HEK293 (cell line): ENCODE measurements at regions not wholly inside any gene's neighbourhood (a gene's known extent, or its start where the extent isn't known, plus 50 kb on each side); places are given as distances from the start of the nearest gene placed in this dataset.

Experiments
- CTCF ChIA-PET: fragments of 350-600 bp; formaldehyde crosslinking; extraction: SDS; loops from one replicate; lab custom pipeline; 2021; ENCODE audit warnings: antibody characterized with exemption; lab: Yijun Ruan, JAX
- POLR2A ChIA-PET: fragments of 300-600 bp; formaldehyde crosslinking; extraction: SDS; loops from one replicate; lab custom pipeline; 2020; ENCODE audit warnings: antibody characterized with exemption, inconsistent platforms; lab: Yijun Ruan, JAX
- H3K27ac ChIP-seq: fragments of 200-500 bp; sonication (Bioruptor generic); 2 replicates; pipeline ENCODE4 v1.5.1; 2014; ENCODE audit warnings: low read depth, low read length, control low read depth, inconsistent platforms; ENCODE audit errors: extremely low read depth
- H3K36me3 ChIP-seq, 2 experiments: fragments of 200-500 bp in 1 of 2; sonication (Bioruptor generic) in 1 of 2; 1 replicate in 1 of 2; 2 replicates in 1 of 2; pipeline ENCODE4 v1.5.1; 2014 to 2017; ENCODE audit warnings: inconsistent platforms in 2 of 2, low read length in 2 of 2; ENCODE audit not compliant: control insufficient read depth in 2 of 2, insufficient read depth in 1 of 2
- H3K4me1 ChIP-seq: fragments of 200-500 bp; sonication (Bioruptor generic); 2 replicates; pipeline ENCODE4 v1.5.1; 2014; ENCODE audit warnings: mild to moderate bottlenecking, low read length, inconsistent platforms; ENCODE audit not compliant: control insufficient read depth, insufficient read depth
- H3K4me3 ChIP-seq: 2 replicates; pipeline ENCODE4 v1.5.1; 2011; ENCODE audit warnings: low read depth, mild to moderate bottlenecking, control low read depth, low read length, moderate library complexity
- H3K9me3 ChIP-seq: fragments of 200-500 bp; sonication (Bioruptor generic); 2 replicates; pipeline ENCODE4 v1.5.1; 2014; ENCODE audit warnings: low read depth, low read length, inconsistent platforms; ENCODE audit not compliant: control insufficient read depth, insufficient read depth
- ATF2 ChIP-seq: fragments of 450-650 bp; formaldehyde crosslinking; IDR thresholded peaks from 2 replicates; pipeline ENCODE4 v1.5.1; 2016; ENCODE audit warnings: missing biosample characterization, missing genetic modification characterization, low read depth
- EGR2 ChIP-seq: fragments of 450-650 bp; formaldehyde crosslinking; IDR thresholded peaks from 2 replicates; pipeline ENCODE4 v1.5.1; 2016; ENCODE audit warnings: low read depth, missing biosample characterization, missing genetic modification characterization
- INSM2 ChIP-seq: fragments of 450-650 bp; formaldehyde crosslinking; IDR thresholded peaks from 2 replicates; pipeline ENCODE4 v1.5.1; 2016; ENCODE audit warnings: missing biosample characterization, missing genetic modification characterization
- OSR2 ChIP-seq: fragments of 450-650 bp; formaldehyde crosslinking; IDR thresholded peaks from 2 replicates; pipeline ENCODE4 v1.5.1; 2016; ENCODE audit warnings: missing biosample characterization, missing genetic modification characterization
- PRDM1 ChIP-seq: fragments of 450-650 bp; formaldehyde crosslinking; IDR thresholded peaks from 2 replicates; pipeline ENCODE4; 2016; ENCODE audit warnings: missing biosample characterization, missing genetic modification characterization
- TSHZ1 ChIP-seq: fragments of 450-650 bp; formaldehyde crosslinking; IDR thresholded peaks from 2 replicates; pipeline ENCODE4 v1.5.1; 2016; ENCODE audit warnings: missing biosample characterization, missing genetic modification characterization, borderline replicate concordance
- ZBTB20 ChIP-seq: fragments of 450-650 bp; formaldehyde crosslinking; IDR thresholded peaks from 2 replicates; pipeline ENCODE4 v1.5.1; 2016; ENCODE audit warnings: missing biosample characterization, missing genetic modification characterization
- ZFP69B ChIP-seq: fragments of 450-650 bp; formaldehyde crosslinking; IDR thresholded peaks from 2 replicates; pipeline ENCODE4 v1.5.1; 2016; ENCODE audit warnings: missing biosample characterization, missing genetic modification characterization
- ZNF16 ChIP-seq: fragments of 450-650 bp; formaldehyde crosslinking; IDR thresholded peaks from 2 replicates; pipeline ENCODE4 v1.5.1; 2016; ENCODE audit warnings: low read depth, missing biosample characterization, missing genetic modification characterization
- ZNF174 ChIP-seq: fragments of 450-650 bp; formaldehyde crosslinking; IDR thresholded peaks from 2 replicates; pipeline ENCODE4 v1.5.0; 2017; ENCODE audit warnings: missing biosample characterization, mild to moderate bottlenecking, missing genetic modification characterization
- ZNF19 ChIP-seq: fragments of 450-650 bp; formaldehyde crosslinking; IDR thresholded peaks from 2 replicates; pipeline ENCODE4; 2016; ENCODE audit warnings: missing biosample characterization, missing genetic modification characterization, low read depth
- ZNF223 ChIP-seq: fragments of 450-650 bp; formaldehyde crosslinking; IDR thresholded peaks from 2 replicates; pipeline ENCODE4 v1.5.1; 2016; ENCODE audit warnings: missing biosample characterization, missing genetic modification characterization
- ZNF26 ChIP-seq: fragments of 450-650 bp; formaldehyde crosslinking; IDR thresholded peaks from 2 replicates; pipeline ENCODE4 v1.5.1; 2016; ENCODE audit warnings: missing biosample characterization, missing genetic modification characterization
- ZNF311 ChIP-seq: fragments of 450-650 bp; formaldehyde crosslinking; IDR thresholded peaks from 2 replicates; pipeline ENCODE4 v1.5.1; 2017; ENCODE audit warnings: missing biosample characterization, missing genetic modification characterization, borderline replicate concordance
- ZNF335 ChIP-seq: fragments of 450-650 bp; formaldehyde crosslinking; conservative IDR thresholded peaks from 2 replicates; pipeline ENCODE4 v1.5.1; 2016; ENCODE audit warnings: missing biosample characterization, missing genetic modification characterization
- ZNF366 ChIP-seq: fragments of 450-650 bp; formaldehyde crosslinking; conservative IDR thresholded peaks from 2 replicates; pipeline ENCODE4 v1.5.1; 2016; ENCODE audit warnings: missing biosample characterization, missing genetic modification characterization
- ZNF426 ChIP-seq: fragments of 450-650 bp; formaldehyde crosslinking; IDR thresholded peaks from 2 replicates; pipeline ENCODE4 v1.5.1; 2017; ENCODE audit warnings: missing biosample characterization, missing genetic modification characterization, mild to moderate bottlenecking, inconsistent platforms, moderate library complexity
- ZNF449 ChIP-seq: fragments of 450-650 bp; formaldehyde crosslinking; IDR thresholded peaks from 2 replicates; pipeline ENCODE4 v1.5.1; 2017; ENCODE audit warnings: missing biosample characterization, mild to moderate bottlenecking, missing genetic modification characterization, moderate library complexity
- ZNF488 ChIP-seq: fragments of 450-650 bp; formaldehyde crosslinking; IDR thresholded peaks from 2 replicates; pipeline ENCODE4 v1.5.1; 2016; ENCODE audit warnings: missing biosample characterization, missing genetic modification characterization
- ZNF555 ChIP-seq: fragments of 450-650 bp; formaldehyde crosslinking; conservative IDR thresholded peaks from 2 replicates; pipeline ENCODE4 v1.5.1; 2017; ENCODE audit warnings: missing biosample characterization, mild to moderate bottlenecking, missing genetic modification characterization, inconsistent platforms
- ZNF558 ChIP-seq: fragments of 450-650 bp; formaldehyde crosslinking; IDR thresholded peaks from 2 replicates; pipeline ENCODE4 v1.5.1; 2016; ENCODE audit warnings: missing biosample characterization, missing genetic modification characterization
- ZNF560 ChIP-seq: fragments of 450-650 bp; formaldehyde crosslinking; IDR thresholded peaks from 2 replicates; pipeline ENCODE4 v1.5.1; 2017; ENCODE audit warnings: missing biosample characterization, missing genetic modification characterization, borderline replicate concordance
- ZNF664 ChIP-seq: fragments of 450-650 bp; formaldehyde crosslinking; IDR thresholded peaks from 2 replicates; pipeline ENCODE4 v1.5.1; 2016; ENCODE audit warnings: missing biosample characterization, missing genetic modification characterization
- ZNF670 ChIP-seq: fragments of 450-650 bp; formaldehyde crosslinking; IDR thresholded peaks from 2 replicates; pipeline ENCODE4 v1.5.1; 2016; ENCODE audit warnings: missing biosample characterization, missing genetic modification characterization, low read depth
- ZXDB ChIP-seq: fragments of 450-650 bp; formaldehyde crosslinking; IDR thresholded peaks from 2 replicates; pipeline ENCODE4 v1.5.1; 2016; ENCODE audit warnings: missing biosample characterization, missing genetic modification characterization

- Histone ChIP-seq H3K4me3 (no peak overlapping the region), H3K9me3 (no peaks in the 10 kb centered on the region), H3K36me3 (no peaks in the 10 kb centered on the region), H3K27ac (no peak overlapping the region), H3K4me1 (no peaks in the 10 kb centered on the region)
- TF ChIP-seq OSR2 (tag by site-specific recombination), result no peak
- TF ChIP-seq ZXDB (tag by site-specific recombination), result no peak
- TF ChIP-seq ZNF664, result no peak
- no peak for TF ChIP-seq PRDM1 (tag by site-specific recombination)
- no peak for TF ChIP-seq ZNF335 (tag by site-specific recombination)
- no peak for TF ChIP-seq ZNF558 (tag by site-specific recombination)
- TF ChIP-seq ZNF26 (tag by site-specific recombination), result no peak
- TF ChIP-seq ZNF174 (tag by site-specific recombination), result no peak
- no peak for TF ChIP-seq ZNF670 (tag by site-specific recombination)
- TF ChIP-seq ZNF223 (tag by site-specific recombination), result no peak
- no peak for TF ChIP-seq ZNF19 (tag by site-specific recombination)
- no peak for TF ChIP-seq ZNF488
- TF ChIP-seq ZNF366 (tag by site-specific recombination), result no peak
- TF ChIP-seq ZNF449 (tag by site-specific recombination), result no peak
- POLR2A ChIA-PET, result no interaction called here
- CTCF ChIA-PET, result interaction anchor here (0.7 kb wide), 1 partner anchor 53 kb away, joined by 3 read pairs; no protein-coding TSS in a partner anchor
Observed at GRCh38 chr15:53437985-53438841, 321.2 kb downstream of the WDR72 start.

GRCh38 chr15:53437366-53437765 lies 322.1 kb downstream of the WDR72 start:
- POLR2A ChIA-PET, result no interaction called here
- CTCF ChIA-PET, result no interaction called here
- Histone ChIP-seq H3K27ac (no peak overlapping the region), H3K4me3 (no peak overlapping the region), H3K4me1 (no peaks in the 10 kb centered on the region), H3K9me3 (no peaks in the 10 kb centered on the region), H3K36me3 (no peaks in the 10 kb centered on the region)
- TF ChIP-seq ATF2 (tag by site-specific recombination), result no peak
- TF ChIP-seq ZNF426 (tag by site-specific recombination), result no peak
- no peak for TF ChIP-seq ZFP69B (tag by site-specific recombination)
- no peak for TF ChIP-seq ZNF16 (tag by site-specific recombination)
- TF ChIP-seq TSHZ1 (tag by site-specific recombination), result no peak
- no peak for TF ChIP-seq ZNF560 (tag by site-specific recombination)
- no peak for TF ChIP-seq EGR2 (tag by site-specific recombination)
- no peak for TF ChIP-seq ZNF555 (tag by site-specific recombination)
- TF ChIP-seq INSM2 (tag by site-specific recombination), result no peak
- TF ChIP-seq ZBTB20 (tag by site-specific recombination), result no peak
- TF ChIP-seq ZNF311 (tag by site-specific recombination), result no peak
